ENCODE measurements at regions not wholly inside any gene's neighbourhood (a gene's known extent, or its start where the extent isn't known, plus 50 kb on each side); places are given as distances from the start of the nearest gene placed in this dataset.
"Not testable (repeated sequence)": the region's sequence is repeated elsewhere in the genome, so short reads cannot be mapped to it uniquely, and the experiment has no call there.

DNA sequence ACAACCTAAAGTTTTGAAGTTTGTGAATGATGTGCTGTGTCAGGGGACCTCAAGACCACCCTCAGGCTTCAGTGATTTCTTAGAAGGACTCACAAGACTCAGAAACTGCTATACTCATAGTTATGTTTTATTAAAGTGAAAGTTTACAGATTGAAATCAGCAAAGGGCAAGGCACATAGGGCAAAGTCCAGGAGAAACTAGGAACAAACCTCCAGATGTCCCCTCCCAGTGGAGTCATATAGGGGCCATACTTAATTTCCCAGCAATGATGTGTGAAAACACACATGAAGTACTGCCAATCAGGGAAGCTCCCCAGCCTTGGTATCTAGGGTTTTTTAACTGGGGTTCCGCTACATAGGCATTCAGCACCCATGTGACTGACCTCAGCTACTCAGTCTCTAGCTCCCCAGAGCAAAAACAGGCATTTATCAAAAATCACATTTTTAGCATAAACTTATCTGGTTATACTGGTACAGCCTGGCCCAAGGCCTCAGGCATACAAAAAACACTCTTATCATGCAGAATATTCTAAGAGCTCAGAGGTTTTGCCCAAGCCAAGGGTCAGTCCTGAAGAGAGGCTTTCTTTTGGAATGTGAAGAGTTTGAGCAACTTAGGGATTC, 74.7 kb upstream of the ANKRD55 start:
- no peak for DNase-seq (ENCODE audit: low read depth in 2 of 3, low spot score in 1 of 3)

DNA sequence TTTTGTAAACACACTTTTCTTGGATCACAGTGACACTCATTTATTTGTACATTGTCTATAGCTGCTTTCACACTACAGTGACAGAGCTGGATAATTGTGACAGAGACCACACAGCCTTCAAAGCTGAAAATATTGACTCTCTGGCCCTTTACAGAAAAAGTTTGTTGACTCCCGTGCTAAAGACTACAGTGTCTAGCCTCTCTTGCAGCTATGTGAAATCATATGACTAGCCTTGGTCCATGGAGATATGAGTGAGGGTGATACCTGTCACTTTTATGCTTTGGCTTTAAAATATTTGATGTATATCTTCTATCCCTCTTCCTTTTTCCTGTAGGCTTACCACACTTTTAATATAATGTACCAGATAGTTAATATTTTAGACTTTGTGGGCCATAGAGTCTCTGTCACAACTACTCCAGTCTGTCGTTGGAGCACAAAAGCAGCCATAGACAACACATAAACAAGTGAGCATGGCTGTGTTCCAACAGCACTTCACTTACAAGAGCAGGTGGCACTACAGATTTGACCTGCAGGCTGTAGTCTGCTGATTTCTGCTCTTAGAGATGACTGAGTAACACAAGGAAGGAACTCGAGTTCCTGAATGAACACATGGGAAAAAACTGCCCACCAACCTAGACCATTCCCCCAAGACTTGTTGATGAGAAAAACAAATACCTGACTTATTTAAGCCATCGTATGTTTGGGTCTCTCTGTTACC, 73.5 kb upstream of the ANKRD55 start:
- no peak for DNase-seq (ENCODE audit: low read depth in 2 of 3, low spot score in 1 of 3)

GRCh38 chr5:56305001-56305950, 72.1 kb upstream of the ANKRD55 start:
- no peak for DNase-seq (ENCODE audit: low read depth in 2 of 3, low spot score in 1 of 3)

DNA sequence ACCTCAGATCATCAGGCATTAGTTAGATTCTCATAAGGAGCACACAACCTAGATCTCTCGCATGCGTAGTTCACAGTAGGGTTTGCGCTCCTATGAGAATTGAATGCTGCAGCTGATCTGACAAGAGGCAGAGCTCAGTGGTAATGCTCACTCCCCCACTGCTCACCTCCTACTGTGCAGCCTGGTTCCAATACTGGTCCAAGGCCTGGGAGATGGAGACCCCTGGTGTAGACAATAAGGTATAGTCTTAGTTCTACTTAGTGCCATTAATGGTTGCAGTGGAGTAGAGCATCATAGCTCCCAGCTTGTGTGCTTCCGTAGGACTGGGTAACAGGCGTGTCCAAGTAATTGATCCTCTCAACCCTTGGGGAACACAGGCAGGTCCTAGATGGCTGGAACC, 70.4 kb upstream of the ANKRD55 start:
- no peak for DNase-seq (ENCODE audit: low read depth in 2 of 3, low spot score in 1 of 3)

GRCh38 chr5:56302027-56302426, 68.9 kb upstream of the ANKRD55 start:
- no peak for DNase-seq (ENCODE audit: low read depth in 2 of 3, low spot score in 1 of 3)

GRCh38 chr5:56301069-56301468, 67.9 kb upstream of the ANKRD55 start:
- no peak for DNase-seq (ENCODE audit: low read depth in 2 of 3, low spot score in 1 of 3)

DNA sequence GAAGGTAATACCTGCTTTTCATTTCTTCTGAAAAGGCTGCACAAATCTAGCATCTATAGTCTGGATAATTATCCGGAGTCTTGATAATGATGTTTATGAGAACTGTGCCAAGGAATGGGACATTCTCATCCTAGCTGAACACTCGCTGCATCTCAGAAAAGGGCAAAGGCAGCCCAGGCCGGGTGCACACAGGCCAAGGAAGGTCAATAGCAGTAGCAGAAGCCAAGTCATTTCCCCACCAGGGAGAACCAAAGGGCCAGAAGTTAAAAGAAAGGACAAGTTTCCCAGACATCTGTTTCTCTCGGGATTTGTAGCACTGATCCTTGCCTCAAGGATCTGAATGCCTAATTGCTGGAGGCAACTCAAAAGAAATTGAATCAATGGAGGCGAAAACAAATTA, 66.1 kb upstream of the ANKRD55 start:
- DNase-seq (ENCODE audit: low read depth in 2 of 3, low spot score in 1 of 3) = no peak

DNA sequence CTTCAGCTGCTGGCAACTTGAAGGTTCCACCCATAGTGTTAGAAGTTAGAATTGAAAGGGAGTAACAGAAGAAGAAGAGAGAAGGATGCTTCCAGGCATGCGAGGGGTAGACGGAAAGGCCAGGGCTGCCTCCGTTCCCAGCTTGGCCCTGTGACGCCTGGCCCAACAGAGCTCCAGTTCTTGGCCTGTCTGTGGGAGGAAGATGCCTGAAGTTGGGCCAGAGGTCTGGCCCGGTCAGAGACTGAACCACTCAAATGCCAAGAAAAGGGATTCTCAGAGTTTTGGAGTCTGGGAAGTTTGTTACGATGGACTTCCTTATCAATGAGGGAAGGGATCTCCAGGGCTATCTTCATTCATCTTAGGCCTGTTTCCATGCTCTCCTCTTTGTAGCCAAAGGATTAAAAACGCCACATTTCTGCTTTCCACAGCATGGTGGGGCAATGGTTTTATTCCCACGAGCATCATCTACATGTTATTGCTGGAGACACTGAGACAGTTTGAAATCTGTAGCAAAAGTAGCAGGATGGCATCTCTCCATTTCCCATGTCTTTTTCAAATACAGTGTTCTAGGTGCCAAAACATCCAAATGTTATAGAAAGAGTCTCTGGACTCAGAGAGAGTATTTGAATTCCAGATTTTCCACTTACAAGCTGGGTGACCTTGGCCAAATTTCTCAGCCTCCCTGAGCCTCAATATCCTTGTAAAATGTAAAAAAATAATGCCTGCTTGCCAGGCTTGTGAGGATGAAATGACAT, 65.4 kb upstream of the ANKRD55 start:
- no peak for DNase-seq (ENCODE audit: low read depth in 2 of 3, low spot score in 1 of 3)

- no peak for DNase-seq (ENCODE audit: low read depth in 2 of 3, low spot score in 1 of 3)
Observed at GRCh38 chr5:56297851-56298250, 64.7 kb upstream of the ANKRD55 start.

DNA sequence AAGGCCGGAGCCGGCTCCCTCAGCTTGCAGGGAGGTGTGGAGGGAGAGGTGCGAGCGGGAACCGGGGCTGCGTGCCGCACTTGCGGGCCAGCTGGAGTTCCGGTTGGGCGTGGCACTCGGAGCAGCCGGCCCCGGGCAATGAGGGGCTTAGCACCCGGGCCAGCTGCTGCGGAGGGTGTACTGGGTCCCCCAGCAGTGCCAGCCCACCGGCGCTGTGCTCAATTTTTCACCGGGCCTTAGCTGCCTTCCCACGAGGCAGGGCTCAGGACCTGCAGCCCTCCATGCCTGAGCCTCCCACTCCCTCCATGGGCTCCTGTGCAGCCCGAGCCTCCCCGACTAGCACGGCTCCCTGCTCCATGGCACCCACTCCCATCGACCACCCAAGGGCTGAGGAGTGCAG, 62.2 kb upstream of the ANKRD55 start:
- not testable (repeated sequence) for DNase-seq (ENCODE audit: low read depth in 2 of 3, low spot score in 1 of 3)

DNA sequence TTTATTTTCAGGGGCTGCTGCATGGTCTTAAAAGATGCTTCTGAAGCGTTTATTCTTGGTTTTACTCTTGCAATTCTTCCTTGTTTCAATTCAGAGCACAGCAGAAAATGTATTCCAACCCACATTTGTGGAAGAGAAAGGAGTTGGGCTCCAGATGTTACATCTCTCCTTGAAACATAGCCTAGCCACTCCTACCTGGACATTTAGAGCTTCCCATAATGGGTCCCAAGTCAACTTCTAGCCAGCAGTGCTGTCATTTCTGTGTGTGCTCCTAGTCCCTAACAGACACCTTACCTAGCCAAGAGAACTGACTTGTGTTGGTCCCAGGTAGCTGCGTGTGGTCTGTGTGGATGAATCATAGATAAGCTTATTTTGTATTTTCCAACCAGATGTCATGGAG, 61.2 kb upstream of the ANKRD55 start:
- no peak for DNase-seq (ENCODE audit: low read depth in 2 of 3, low spot score in 1 of 3)

DNA sequence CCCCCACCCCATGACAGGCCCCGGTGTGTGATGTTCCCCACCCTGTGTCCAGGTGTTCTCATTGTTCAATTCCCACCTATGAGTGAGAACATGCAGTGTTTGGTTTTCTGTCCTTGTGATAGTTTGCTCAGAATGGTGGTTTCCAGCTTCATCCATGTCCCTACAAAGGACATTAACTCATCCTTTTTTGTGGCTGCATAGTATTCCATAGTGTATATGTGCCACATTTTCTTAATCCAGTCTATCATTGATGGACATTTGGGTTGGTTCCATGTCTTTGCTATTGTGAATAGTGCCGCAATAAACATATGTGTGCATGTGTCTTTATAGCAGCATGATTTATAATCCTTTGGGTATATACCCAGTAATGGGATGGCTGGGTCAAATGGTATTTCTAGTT, 59.7 kb upstream of the ANKRD55 start:
- not testable (repeated sequence) for DNase-seq (ENCODE audit: low read depth in 2 of 3, low spot score in 1 of 3)

DNA sequence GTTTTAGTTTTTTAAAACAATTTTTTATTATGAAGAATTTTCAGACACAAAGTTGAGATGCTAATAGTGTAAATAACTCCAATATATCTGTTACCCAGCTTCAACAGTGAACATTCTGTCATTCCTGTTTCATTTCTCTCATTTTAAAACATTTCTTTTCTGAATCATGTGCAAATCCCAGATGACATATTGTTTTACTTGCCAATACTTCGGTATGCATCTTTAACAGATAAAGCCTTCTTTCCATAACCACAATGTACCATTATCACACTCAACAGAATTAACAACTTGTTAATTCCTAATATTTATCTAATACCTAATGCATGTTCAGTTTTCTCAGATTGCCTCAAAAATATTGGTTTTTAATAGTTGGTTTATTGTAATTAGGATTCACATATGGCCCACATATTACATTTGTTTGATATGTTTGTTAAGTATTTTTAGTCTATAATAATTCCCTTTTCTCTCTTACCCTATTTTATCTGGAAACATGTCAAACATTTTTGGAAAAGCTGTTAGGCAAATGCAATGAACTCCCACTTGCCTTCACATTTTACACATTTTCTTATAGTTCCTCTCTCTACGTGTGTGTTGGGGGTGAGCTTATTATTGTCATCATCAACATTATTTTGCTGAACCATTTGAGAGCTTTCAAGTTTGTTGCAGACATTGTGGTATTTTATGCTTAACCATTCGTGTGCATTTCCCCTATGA, 58.7 kb upstream of the ANKRD55 start:
- DNase-seq (ENCODE audit: low read depth in 2 of 3, low spot score in 1 of 3) = no peak

DNA sequence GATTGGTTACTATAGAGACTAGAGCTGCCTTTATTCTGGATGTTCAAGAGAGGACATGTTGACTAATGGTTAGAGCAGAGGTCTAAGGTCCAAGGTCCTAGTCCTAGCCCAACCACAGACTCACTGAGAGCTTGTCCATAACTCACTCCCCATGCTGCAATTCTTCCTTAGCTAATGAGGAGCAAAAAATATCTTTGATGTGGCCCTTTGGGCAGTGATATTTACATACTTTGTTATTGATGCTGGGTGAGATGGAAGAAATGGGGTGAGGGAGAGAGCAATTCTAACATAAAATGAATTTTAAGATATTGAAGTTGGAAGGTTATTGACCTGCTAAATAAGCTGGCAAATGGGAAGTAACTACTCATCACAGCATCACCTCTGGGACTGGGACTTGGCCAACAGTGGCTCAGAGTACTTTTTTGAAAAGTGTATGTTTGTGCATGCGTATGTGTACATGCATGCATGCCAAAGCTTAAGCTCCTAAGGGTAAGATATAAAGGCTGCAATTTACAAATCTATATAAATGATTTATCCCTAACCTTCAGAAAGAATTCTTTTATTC, 58.0 kb upstream of the ANKRD55 start:
- DNase-seq (ENCODE audit: low read depth in 2 of 3, low spot score in 1 of 3) = no peak

DNA sequence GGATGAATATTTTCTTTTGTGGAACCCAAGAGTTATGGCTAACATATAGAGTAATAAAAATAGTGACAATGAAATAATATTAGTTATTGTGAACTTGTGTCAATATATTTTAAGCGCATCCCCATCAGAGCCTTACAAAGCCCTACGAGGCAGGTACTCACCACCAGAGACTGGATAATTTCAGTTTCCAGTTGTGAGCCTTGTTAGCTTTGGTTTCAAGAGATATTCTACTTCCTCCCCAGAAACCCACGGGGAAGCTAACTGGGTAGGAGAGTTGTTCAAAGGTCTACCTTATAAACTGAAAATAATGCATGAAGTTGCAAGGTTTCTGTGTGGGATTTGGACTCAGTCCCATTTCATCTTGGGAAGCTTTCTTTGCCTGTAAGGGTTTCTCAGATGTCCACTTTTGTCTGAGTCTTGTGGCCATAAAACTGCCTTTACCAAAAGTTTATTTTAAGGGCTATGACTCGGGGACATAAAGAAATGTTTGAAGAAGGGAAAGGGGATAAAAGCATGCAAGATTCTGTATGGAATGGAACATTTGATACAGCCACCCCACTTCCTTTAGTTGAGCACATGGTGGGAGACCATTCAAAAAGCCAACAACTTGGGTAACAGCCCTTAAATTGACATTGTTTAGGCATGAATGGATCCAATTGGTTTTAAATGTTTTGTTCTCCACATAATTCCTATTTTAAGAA, 57.4 kb upstream of the ANKRD55 start:
- no peak for DNase-seq (ENCODE audit: low read depth in 2 of 3, low spot score in 1 of 3)

DNA sequence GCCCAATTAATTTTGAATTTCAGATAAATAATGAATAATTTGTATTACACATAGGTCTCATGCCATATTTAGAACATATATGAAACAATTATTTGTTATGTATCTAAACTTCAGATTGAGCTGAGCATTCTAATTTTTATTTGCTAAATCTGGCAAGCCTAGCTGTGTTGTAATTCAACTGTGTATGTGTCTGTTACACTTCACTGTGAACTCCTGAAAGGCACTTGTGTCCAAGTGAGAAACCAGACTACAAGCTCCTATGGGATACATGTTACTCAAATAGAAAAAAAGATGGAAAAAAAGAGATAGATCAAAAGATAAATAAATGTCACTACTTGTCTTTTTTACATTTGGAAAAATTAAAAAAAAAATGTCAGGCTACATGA, 56.5 kb upstream of the ANKRD55 start:
- DNase-seq (ENCODE audit: low read depth in 2 of 3, low spot score in 1 of 3) = no peak

GRCh38 chr5:56288873-56289601, 55.9 kb upstream of the ANKRD55 start:
- no peak for DNase-seq (ENCODE audit: low read depth in 2 of 3, low spot score in 1 of 3)

DNA sequence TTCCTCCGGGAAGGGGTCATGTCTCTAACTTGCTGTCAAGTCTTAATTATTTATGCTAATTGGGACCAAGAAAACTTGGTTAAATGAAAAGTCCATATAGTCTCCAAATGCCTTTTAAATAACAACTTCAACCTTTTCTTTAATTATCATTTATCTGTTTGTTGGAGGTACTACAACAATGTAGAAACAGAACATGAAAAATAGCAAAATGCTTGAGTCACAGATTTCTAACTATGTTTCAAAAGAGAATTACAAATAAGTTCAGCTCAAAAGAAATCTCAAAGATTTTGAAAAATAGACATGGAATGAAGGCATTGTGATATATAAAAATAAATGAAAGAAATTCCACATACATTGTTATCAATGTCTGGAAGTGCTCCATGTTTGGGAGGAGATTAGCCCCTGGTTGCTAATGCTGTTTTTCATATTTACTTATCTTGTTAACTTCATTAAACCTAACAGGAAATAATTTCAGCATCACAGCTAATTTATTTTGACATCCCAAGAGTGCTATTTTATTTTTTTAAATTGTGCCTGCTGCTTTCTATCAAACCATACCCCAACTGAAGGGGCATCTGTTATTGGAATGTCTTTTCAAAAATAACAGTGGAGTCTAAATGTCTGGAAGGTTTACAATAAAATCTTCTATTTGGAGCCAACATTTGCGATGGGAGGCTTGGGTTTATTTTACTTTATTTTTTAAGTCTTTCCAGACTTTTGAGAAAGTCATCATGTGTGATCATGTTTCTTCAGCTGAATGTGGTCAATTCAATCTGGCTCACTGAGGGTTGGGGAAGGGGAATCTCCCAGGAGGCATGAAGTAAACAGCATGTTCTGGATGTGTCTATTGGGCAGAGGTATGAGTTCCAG, 53.1 kb upstream of the ANKRD55 start:
- no peak for DNase-seq (ENCODE audit: low read depth in 2 of 3, low spot score in 1 of 3)

Data from stimulated activated CD4-positive, alpha-beta T cell treated with anti-CD3 and anti-CD28 coated beads, Interleukin-12 subunit alpha, Interleukin-12 subunit beta, amount 100 ng/mL, for 48 hours (primary cell).